Kidney tubule cell (primary cell): ENCODE measurements at regions not wholly inside any gene's neighbourhood (a gene's known extent, or its start where the extent isn't known, plus 50 kb on each side); places are given as distances from the start of the nearest gene placed in this dataset.
"Not testable (repeated sequence)": the region's sequence is repeated elsewhere in the genome, so short reads cannot be mapped to it uniquely, and the experiment has no call there.

Source experiments
- DNase-seq: peaks from one replicate; pipeline ENCODE4 v3.0.0-alpha.2; 2018; ENCODE audit warnings: low spot score

DNA sequence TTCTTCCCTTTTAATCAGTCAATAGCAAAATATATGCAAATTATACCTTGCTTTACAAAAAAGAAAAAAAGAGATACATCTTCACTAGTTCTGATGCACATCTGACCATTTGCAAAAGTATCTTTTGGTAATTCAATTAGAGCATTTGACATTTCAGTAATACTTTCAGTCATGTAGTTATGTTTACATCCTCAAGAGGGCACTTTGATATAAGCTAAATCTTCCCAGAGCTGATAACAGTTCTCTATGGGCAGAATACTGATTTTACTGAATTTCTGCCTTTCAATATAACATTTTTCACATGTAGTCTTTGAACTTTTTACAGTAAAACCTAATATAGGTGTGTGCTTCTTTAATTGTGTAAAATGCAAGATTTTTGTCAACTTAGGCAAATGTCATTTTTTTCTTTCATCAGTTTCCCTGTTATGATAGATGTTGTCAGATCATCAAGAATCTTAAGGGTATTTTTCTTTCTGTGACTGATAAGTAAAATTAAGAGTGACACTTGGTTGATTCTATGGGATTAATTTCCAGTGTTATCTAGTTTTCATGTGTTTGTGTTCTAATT lies 703.5 kb upstream of the SEMA3D start:
- DNase-seq: peak; percentile 39

DNA sequence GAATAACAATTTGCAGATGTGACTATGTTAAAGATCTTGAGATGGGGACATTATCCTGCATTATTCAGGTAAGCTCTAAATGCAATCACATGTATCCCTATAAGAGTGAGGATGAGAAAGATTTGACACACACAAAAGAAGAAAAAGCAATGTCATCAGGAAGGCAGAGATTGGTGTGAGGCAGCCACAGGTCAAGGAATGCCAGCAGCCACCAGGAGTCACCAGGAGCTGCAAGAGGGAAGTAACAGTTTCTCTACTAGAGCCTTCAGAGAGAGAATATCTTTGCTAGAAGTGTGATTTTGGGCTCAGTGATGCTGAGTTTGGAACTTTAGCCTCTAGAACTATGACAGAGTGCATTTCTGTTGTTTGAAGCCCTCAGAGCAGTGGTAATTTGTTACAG lies 700.3 kb upstream of the SEMA3D start:
- DNase-seq: no peak

DNA sequence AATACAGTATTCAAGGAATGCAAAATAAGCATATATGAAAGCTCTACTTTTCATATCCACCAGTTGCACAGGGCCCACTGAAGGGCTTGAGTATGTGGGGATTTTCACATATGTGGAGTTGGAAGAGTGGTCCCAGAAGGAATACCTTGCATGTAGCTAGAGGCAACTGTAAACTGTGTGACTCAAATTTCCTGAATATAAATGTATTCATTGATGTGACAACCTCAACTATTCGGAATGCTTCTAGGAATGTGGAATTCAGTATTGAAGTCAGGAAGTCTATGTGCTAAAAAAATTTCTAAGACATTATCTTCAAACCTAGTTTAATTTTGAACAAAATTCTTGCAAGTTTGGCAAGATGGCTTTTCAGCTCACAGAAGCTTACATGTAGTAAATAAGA lies 695.5 kb upstream of the SEMA3D start:
- DNase-seq: peak; percentile 15

DNA sequence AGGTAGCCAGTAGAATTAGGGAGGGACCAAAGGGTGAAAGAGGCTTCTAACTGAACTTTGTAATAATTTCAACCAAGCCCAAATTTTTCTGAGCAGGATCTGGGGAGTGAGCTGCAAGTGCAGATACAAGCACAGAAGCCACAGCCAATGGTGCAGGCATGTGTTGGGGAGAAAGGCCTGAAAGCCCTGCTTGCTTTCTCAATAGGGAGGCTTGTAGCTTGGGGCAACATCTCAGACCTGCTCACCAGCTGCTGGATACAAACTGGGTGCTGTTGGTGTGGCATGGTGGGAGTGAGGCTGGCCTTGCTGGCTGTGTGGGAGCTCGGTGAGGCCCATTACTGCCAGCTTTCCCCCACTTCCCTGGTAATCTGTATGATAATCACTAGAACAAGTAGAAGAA lies 688.5 kb upstream of the SEMA3D start:
- DNase-seq: no peak

DNA sequence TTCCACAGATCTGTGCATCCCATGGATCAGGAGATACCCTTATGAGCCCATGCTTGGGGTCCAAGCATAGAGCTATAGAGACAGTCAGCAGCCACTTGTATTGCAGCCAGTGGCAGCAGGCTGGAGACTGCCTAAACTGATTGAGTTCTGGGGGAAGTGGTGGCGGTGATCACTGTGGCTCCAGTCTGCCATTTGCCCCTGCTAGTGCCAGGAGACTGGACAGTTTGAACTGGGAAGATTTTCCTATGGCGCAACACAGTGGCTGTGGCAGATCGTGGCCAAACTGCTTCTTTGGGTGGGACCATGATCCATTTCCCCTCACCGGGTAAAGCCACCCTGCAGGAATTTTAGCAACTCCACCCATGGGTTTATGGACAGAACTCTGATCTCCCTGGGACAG lies 679.7 kb upstream of the SEMA3D start:
- no peak for DNase-seq

DNA sequence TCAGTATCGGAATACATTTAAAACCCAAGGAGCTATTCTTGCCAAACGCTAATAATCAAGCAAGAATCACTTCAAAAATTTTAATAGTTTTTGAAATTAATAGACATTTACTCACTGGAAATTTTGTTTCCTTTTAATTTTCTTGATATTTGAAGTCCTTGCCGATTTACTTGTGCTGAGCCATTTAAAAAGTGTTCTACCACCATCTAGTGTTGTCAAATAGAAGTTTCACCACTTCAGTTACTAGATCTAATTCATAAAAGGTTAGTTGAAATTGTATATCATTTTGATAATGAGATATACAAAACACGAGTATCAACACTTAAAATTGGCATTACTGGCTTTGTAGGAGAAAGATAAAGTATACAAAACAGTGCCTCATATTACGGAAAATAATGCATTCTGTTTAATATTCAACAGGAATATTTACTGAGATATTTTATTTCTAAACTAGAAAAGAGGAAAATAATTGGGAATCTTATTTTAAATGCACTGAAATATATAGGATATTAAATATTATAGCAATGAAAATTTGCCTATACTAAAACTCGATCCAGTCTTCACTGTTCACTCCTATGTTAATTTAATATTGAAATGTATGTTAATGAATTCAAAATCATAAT lies 664.8 kb upstream of the SEMA3D start:
- DNase-seq: peak; percentile 48

DNA sequence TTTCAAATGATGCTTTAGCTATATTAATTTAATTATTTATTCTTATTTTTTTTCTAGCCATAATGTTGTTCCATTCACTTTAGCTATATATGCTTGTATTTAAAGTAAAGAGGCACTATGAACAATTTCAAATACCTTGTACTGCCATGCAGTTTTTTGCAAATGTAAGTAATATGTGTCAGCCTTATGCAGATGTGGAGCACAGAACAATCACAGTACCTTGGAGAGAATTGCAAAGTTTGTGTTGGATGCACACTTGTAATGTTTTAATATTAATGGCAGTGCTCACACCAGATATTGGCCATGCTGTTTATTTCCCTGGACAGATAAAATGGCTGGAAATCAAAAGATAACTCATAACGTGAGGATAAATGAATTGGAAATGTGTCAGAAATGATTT lies 663.5 kb upstream of the SEMA3D start:
- no peak for DNase-seq

DNA sequence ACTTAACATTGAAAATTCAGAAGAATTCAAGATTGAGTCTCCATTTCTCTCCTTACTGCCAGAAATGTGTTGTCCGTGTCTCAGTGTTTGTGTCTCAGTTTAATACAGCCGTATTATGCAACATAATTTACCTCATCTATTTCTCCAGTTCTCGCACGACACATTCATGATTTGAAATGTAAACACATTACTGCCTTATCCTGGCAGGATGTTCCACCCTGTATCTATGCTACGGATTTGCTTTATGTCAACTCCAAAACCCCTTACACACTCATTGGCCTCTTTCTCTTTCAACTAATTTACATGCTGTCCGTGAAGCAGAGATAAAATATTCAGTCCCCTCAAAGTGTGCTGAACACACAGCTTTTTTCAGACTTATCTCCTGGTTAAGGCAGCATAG lies 653.7 kb upstream of the SEMA3D start:
- no peak for DNase-seq

DNA sequence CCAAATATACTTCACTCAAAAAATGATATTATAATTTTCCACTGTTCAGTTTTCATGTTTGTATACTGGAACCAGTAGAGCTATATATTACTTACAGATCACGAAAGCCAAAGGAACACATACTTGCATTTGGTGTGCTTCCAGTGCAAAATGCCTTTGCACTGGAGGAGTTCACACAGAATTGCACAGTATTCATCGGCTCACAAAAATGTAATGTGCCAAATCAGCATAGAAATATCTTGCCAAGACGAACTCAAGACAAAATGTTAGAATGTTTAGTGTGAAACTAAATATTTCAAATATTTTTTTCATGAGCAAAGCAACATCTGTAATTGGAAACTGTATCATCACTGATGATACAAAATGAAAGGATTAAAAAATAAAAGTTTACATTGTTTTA lies 646.2 kb upstream of the SEMA3D start:
- no peak for DNase-seq

DNA sequence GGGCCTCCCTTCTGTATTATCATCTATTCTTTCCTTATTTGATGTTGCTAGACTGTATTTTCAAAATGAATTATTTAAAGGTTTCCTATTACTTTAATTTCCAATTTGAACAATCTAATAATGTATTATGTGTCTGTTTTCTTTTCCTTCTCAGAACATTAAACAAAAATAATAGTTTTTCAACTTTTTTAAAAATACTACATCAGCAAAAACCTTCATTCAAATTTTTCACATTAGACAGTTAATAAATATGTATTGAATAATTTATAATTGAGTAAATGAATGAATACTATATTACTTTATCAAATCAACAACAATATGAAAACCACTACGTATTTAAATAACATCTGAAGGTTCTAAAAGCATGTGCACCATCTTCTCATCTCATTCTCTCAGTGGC lies 644.1 kb upstream of the SEMA3D start:
- no peak for DNase-seq

DNA sequence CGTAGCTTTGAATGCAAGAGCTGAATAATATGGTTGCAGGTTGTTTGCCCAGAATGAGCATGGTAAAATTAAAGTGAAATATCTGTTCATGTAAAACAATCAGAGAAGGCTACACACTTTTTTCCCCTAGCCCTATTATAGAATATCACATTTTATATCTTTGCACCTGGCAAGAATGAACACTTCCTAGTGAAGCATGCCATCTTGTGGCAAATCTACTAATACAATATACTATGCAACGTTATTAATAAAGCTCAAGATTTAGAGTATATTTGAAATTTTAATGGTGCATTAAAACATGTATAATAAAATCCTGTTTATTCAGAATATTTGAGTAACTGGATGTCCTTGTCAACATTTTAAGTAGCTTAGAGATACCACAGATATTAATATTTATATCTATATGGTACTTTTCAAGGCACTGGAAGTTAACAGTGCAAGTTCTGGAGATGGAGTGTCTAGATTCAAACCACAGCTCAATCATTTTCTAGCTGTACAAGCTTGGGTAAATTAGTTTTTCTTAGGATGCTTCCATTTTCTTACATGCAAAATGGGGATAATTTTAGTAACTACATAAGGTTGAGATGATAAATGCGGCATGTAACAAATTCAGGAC lies 643.1 kb upstream of the SEMA3D start:
- DNase-seq: peak; percentile 7

DNA sequence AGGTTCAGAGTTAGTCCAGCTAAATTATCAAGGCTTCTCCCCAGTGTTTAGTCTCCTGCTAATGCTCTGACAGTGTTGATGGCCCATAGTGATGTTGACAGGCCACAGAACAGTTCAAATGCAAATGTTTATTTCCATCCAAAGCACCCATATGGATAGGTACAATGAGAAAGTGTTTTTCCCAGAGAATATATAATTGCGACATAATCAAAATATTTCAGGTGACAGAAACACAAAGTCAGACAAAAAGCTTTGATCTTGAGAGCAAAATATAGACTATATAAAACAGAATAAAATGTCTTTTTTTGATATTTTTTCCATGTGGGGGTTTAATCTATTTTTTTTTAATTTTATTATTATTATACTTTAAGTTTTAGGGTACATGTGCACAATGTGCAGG lies 642.3 kb upstream of the SEMA3D start:
- no peak for DNase-seq

DNA sequence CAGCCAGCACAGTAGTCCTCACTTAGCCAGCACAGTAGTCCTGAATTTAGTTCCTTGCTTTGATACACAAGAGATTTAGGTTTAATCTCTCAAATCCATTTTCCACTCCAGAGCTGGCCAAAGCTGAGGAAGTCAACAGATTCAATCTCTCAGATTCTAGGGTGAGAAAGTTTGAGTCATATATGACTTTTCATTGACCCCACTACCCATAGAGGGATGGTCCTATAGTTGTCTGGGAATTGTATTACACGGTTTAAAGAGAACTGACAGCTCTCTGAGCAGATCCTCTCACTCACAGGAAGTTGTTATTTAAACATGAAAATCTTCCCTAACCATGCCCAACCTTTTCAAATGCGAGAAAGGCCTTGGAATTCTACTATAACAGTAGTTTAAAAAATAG lies 641.8 kb upstream of the SEMA3D start:
- no peak for DNase-seq

DNA sequence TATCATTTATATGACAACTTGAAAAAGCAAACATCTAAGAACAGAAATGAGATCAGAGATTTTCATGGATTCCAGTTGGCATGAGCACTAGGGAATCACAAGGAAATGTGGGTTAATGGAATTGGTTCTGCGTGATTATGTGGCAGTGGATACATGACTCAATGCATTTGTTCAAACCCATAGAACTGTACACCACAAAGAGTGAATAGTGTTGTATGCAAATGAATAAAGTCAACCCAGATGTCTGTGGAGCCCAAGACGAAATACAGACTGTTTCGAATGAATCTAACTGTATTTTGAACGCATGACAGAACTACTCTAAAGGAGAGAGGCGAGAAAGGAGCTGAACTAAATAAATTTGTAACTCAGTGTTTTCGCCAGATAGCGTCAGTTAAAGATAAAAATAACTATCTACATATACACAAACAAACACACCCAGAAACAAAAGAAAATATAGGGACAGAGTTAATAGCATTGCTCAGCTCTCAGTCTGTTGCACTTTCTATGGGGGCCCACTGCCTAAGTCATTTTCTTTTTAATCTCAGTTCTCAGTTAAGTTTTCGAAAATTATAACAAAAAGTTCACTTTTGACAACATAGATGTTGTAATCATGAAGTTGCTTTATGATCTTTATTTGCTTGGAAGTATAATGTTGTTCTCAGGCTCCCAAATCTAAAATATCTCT lies 636.7 kb upstream of the SEMA3D start:
- no peak for DNase-seq

DNA sequence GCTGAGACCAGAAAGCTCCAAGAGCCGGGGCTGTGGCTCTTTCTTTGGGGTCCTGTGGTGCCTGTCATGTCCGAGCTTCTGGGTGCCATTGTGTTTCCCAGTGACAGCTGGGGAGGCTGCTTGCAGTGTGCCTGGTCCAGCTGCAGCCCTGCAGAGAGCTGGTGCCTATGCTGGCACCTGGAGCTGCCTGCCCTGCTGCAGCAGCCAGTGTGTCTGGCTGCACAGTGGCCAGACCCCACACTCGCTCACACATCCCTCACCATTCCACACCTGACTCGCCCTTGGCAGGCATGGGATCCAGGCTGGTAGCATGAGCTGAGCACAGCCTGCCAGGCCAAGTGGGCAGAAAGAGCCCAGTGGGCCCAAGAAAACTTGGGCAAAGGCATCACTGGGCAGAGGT lies 635.1 kb upstream of the SEMA3D start:
- DNase-seq: no peak

DNA sequence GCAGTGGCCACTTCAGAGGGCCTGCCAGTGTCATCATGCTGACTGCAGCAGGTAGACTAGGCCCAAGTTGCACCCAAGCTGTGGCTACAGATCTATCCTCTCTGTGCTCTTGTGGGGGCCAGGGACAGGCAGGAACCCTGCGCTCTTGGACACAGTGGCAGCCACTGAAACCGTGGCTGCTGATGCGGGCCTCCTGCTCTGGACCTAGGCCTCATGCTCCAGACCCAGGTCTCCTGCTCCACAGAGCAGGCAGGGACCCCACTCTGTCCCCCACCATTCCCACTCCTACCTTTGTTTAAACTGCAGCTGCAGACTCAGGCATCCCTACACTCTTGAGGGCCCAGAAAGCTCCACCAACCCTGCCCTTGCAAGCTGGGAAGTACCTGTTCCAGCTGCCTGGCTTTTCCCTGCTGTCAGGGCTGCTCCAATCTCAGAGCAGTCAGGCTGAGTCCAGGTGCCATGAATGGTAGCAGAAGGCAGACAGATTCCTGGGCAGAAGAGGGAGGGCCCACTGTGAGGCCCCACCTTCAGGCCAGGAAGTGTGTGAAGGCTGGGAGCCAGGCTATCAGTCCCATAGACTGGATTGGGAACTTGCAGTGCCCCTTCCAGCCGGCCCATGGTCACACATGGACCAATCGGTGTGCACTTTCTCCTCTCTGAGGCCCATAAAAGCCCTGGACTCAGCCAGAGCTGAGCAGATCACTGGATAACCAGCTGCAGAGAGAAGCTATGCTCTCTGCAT lies 634.0 kb upstream of the SEMA3D start:
- DNase-seq: no peak

DNA sequence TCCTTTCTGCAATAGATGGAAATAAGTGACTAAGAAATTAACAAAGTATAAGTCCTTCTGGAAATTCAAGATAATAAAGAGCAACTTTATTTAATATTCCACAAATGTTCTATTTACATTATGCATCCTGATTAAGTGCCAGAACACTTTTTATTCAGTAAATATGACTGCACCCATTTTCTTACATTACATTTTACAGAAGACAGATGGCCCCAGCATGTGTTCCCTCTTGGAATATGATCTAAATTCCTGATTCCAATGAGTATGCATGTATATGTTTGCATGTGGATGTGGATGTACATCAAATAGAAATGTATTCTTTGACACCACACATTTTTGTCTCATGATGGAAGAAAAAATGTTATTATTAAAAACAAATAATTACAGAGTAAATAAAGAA lies 628.7 kb upstream of the SEMA3D start:
- DNase-seq: no peak

DNA sequence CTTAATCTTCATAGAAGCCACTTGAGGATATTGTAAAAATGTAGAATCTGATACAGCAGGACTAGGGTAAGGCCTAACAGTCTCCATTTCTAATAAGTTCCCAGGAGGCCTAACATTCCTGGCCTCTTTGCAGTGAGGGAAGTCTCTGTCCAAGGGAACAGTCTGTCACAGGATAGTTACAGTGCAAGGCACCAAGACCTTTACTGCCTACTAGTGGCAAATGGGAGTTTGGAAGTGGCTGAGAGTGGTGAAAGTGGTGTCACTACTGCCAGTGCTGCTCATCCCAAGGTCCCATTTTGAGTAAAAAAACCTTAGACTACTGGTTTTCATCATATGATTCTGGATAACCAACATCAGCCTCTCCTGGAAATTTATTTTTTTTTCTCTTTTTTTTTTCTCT lies 619.5 kb upstream of the SEMA3D start:
- no peak for DNase-seq

DNA sequence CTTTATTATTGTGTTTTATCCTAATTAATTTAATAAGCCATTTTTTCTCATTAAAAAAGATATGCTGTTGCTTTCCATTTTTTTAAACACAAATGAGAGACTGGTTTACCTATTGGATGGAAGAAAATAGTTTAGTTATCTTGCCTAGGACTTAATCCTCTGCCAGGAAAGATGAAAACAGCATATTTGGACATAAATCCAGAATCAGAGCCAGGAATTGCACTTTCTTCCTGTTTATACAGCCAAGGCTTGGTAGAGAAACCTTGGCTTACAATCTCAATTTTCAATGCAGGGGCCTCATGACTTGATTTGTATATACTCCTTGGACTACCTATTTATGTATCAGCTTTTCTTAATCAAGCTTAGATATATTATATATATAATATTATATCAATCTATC lies 618.8 kb upstream of the SEMA3D start:
- no peak for DNase-seq

DNA sequence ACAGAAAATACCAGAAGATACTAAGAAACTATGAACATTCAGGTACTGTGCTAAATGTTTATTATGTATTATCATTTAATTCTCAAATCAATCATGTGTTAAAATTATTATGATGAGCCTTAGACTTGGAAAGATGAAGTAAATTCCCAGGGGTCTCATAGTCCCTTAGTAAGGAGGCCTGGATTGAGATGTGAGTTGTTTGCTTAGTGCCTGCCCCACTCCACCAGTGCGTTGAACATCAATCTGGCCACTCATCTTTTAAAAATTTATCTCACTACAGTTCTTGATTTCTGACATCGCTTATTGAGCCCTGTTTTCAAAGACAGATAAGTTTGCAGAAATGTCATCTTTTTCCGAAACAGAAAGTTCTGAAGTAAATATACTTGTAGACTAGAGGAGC lies 618.4 kb upstream of the SEMA3D start:
- DNase-seq: no peak

DNA sequence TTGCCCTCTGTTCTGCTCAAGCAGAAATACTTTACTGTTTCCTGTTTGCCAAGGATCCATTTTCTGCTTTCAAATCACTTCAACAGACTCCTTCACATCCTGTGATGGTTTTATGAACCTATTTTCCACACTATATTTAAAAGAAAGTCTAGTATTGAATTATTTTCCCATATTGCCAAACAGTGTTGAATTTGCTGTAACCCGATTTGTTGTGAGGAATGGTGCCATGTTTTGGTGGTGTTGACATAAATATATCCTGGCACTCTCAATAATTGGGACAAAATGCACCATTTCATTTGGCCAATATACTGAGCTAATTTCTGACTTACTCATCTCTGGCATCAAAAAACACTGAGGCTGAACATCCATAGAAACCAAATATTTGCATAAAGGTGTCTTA lies 615.4 kb upstream of the SEMA3D start:
- DNase-seq: no peak

DNA sequence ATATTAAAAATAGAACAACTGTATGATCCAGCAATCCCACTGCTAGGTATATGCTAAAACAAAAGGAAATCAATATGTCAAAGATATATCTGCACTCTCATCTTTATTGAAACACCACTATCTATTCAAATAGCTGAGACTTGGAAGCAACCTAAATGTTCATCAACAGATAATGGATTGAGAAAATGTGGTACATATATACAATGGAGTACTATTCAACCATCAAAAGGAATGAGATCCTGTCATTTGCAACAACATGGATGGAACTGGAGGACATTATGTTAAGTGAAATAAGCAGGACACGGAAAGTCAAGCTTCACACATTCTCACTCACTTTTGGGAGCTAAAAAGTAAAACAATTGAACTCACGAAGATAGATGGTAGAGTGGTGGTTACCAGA lies 610.1 kb upstream of the SEMA3D start:
- no peak for DNase-seq

DNA sequence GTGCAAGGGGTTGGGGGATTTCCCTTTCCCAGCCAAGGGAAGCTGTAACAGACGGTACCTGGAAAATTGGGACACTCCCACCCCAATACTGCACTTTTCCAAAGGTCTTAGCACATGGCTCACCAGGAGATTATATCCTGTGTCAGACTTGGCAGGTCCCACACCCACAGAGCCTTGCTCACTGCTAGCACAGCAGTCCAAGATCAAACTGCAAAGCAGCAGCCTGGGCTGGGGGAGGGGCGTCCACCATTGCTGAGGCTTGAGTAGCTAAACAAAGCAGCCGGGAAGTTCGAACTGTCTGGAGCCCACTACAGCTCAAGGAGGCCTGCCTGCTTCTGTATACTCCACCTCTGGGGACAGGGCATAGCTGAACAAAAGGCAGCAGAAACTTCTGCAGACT lies 604.2 kb upstream of the SEMA3D start:
- DNase-seq: not testable (repeated sequence)
